GM18868 (cell line): ENCODE measurements at regions not wholly inside any gene's neighbourhood (a gene's known extent, or its start where the extent isn't known, plus 50 kb on each side); places are given as distances from the start of the nearest gene placed in this dataset.

Source experiments
- ATAC-seq: cut with Tn5 transposase; IDR thresholded peaks from one replicate; pipeline ENCODE4 v1.9.1; 2021; ENCODE audit warnings: mild to moderate bottlenecking, moderate library complexity; ENCODE audit not compliant: unreplicated experiment

- no peak for ATAC-seq
Measured at GRCh38 chr18:62665188-62665587, 50.2 kb upstream of the PHLPP1 start.
